RWPE1 (cell line): ENCODE measurements at regions not wholly inside any gene's neighbourhood (a gene's known extent, or its start where the extent isn't known, plus 50 kb on each side); places are given as distances from the start of the nearest gene placed in this dataset.
A peak's percentile ranks its signal among the peaks of the same experiment; 100 is the strongest.

Experiments used
- CTCF ChIA-PET: fragments of 350-600 bp; sonication (Branson Sonifier 250); formaldehyde crosslinking; extraction: SDS; loops from one replicate; lab custom pipeline; 2021; lab: Yijun Ruan, JAX
- POLR2A ChIA-PET: fragments of 400-600 bp; formaldehyde crosslinking; extraction: SDS; loops from one replicate; lab custom pipeline; 2020; ENCODE audit warnings: antibody characterized with exemption; ENCODE audit not compliant: low non-redundant PET; lab: Yijun Ruan, JAX
- DNase-seq: peaks from one replicate; pipeline ENCODE4 v3.0.0; 2012; ENCODE audit warnings: low spot score
- H3K27ac ChIP-seq: fragments of 450-650 bp; 2 replicates; pipeline ENCODE4 v1.5.1; 2017
- CTCF ChIP-seq: fragments of 450-650 bp; conservative IDR thresholded peaks from 2 replicates; pipeline ENCODE4 v1.5.1; 2017; ENCODE audit warnings: low read depth, mild to moderate bottlenecking

- no peak overlapping the region for H3K27ac ChIP-seq
- CTCF ChIA-PET, result interaction anchor here (0.6 to 1.4 kb wide), 4 partner anchors 10 to 202 kb away, joined by 3 to 7 read pairs (median 4); no protein-coding TSS in a partner anchor
- POLR2A ChIA-PET, result no interaction called here
- DNase-seq, result no peak
- TF ChIP-seq CTCF, result no peak
These were observed 239.6 kb upstream of the VEGFC start for GRCh38 chr4:177032341-177032740.

- no peak for DNase-seq
- no peak for TF ChIP-seq CTCF
- H3K27ac ChIP-seq, result no peak overlapping the region
- POLR2A ChIA-PET, result no interaction called here
- CTCF ChIA-PET, result interaction anchor here (0.7 to 1.4 kb wide), 2 partner anchors 17 to 38 kb away, joined by 3 to 7 read pairs; no protein-coding TSS in a partner anchor
These were observed 240.4 kb upstream of the VEGFC start for GRCh38 chr4:177033135-177033534.

GRCh38 chr4:177033632-177034031 lies 240.9 kb upstream of the VEGFC start:
- no peak for TF ChIP-seq CTCF
- POLR2A ChIA-PET, result no interaction called here
- no peak overlapping the region for H3K27ac ChIP-seq
- CTCF ChIA-PET, result interaction anchor here (1.4 kb wide), 1 partner anchor 17 kb away, joined by 7 read pairs; no protein-coding TSS in a partner anchor
- DNase-seq, result no peak

DNA sequence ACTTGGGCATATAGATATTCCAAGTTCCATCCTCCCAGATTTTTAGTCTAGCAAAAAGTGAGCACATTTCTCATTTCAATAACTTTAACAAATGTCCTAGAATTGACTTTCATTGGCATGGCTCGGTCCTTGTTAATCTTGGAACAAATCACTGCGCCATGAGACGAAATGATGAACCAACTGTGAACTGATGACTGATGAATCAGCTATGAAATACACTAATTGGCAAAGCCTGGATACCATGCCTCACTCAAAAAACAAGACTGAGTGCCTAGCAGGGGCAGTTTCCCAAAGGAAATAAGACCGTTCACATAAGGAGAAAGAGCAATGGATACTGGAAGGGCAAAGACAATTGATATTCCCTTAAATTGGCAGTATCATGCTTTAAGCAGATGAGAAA lies 248.6 kb upstream of the VEGFC start:
- ChIA-PET CTCF (interaction anchor here (0.6 to 1.1 kb wide), 2 partner anchors 390 to 478 kb away, joined by 3 to 5 read pairs; no protein-coding TSS in a partner anchor), POLR2A (no interaction called here)
- no peak for TF ChIP-seq CTCF
- no peak overlapping the region for H3K27ac ChIP-seq
- no peak for DNase-seq

- TF ChIP-seq CTCF, result peak; percentile 86
- ChIA-PET CTCF (interaction anchor here (0.5 to 1.8 kb wide), 45 partner anchors 9 to 1219 kb away, joined by 3 to 22 read pairs (median 4); partner anchors contain the start of gene VEGFC), POLR2A (no interaction called here)
- no peak overlapping the region for H3K27ac ChIP-seq
- peak; percentile 52 for DNase-seq
These were observed 254.5 kb upstream of the VEGFC start for GRCh38 chr4:177047070-177047850.

GRCh38 chr4:177047851-177048174 lies 255.1 kb upstream of the VEGFC start:
- TF ChIP-seq CTCF, result no peak
- DNase-seq, result no peak
- CTCF ChIA-PET, result interaction anchor here (0.5 to 1.8 kb wide), 40 partner anchors 9 to 672 kb away, joined by 3 to 22 read pairs (median 4); partner anchors contain the start of gene VEGFC
- POLR2A ChIA-PET, result no interaction called here
- H3K27ac ChIP-seq, result no peak overlapping the region
